ENCODE measurements at regions not wholly inside any gene's neighbourhood (a gene's known extent, or its start where the extent isn't known, plus 50 kb on each side); places are given as distances from the start of the nearest gene placed in this dataset.

DNA sequence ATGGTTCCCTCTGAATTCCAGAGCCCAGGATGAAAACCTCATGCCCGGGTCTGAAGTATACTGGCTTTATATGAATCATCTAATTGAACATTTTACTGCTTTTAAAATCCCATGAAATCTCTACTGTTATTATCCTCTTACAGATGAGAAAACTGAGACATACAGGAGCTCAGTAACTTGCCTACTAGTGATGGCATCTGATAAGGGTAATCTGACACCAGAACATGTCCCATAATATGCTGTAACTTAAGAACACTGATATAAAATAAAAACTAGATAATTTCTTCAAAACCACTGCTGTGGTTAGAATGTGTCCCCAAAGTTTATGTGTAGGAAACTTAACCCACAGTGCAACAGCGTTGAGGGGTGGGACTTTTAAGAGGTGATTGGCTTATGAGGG, 219.6 kb upstream of the TMTC1 start:
- no peak for TF ChIP-seq CTCF (IDR thresholded peaks at IDR 0.05)
- no peak for TF ChIP-seq EP300 (IDR thresholded peaks at IDR 0.05)
- TF ChIP-seq POLR2A (IDR thresholded peaks at IDR 0.05) = no peak
- TF ChIP-seq POLR2AphosphoS5 (IDR thresholded peaks at IDR 0.05) = no peak

Measured in gastroesophageal sphincter (tissue), 3 donors.